RPMI7951 (cell line): ENCODE measurements at regions not wholly inside any gene's neighbourhood (a gene's known extent, or its start where the extent isn't known, plus 50 kb on each side); places are given as distances from the start of the nearest gene placed in this dataset.

Experiments used
- DNase-seq: peaks from one replicate; pipeline ENCODE4 v3.0.0-alpha.2; 2012; ENCODE audit warnings: low read depth

- DNase-seq: peak; percentile 50
These were observed 61.9 kb upstream of the ITGA1 start for GRCh38 chr5:52725808-52726207.

DNA sequence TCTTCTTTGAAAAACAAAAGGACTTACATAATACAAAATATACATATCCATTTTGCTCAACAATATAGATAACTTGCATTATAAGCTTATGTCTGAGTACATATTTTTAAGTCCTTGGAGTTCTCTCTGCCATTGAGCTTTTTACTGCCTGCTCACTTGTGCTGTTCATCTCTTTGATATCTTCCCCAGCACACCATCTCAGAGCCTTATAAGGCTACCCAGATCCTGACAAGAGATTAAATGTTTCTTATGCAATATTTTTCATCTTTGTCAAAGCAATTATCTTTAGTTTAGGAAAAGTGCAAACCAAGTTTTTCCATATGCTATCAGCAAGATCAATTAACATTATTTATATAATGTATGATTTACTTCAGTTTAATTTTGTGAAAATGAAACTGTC, 60.7 kb upstream of the ITGA1 start:
- peak; percentile 46 for DNase-seq

DNA sequence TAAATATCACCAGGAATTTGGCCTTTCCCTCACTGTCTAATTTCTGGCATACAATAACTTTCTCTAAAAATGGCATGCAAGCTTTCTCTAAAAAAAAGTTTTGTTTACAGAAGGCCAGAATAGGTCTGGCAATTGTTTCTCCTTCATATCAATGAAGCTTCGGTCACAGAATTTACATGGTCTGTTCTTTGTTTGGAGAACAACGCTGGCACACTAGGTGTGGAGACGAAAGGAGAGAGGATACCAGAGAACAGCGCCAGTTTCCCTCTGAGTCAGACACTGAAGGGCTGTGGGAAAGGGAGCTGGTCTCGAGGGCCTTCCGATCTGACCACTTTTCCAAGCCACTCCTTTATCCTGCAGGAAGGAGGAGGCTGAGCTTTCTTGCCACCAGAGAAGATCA, 60.1 kb upstream of the ITGA1 start:
- peak; percentile 96 for DNase-seq

- DNase-seq: peak; percentile 15
These were observed 59.5 kb upstream of the ITGA1 start for GRCh38 chr5:52728224-52728623.

DNA sequence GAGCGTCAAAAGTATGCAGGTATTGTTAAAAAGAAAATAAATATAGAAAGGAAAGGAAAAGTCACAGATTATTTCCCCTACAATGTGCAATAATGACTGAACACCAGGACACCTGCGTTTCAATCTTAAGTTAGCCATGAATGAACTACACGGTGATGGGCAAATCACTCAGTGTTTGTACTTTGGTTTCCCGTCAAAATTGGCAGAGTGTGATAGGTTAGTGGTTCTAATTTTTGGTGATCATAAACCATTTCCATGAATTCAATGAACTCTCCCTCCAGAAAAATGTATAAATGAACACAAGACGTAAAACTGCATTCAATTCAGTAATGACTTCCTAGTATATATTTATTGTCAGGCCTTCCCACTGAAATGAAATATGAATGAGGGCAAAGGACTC, 59.0 kb upstream of the ITGA1 start:
- DNase-seq: no peak

GRCh38 chr5:52731274-52732027, 56.3 kb upstream of the ITGA1 start:
- DNase-seq: no peak

DNA sequence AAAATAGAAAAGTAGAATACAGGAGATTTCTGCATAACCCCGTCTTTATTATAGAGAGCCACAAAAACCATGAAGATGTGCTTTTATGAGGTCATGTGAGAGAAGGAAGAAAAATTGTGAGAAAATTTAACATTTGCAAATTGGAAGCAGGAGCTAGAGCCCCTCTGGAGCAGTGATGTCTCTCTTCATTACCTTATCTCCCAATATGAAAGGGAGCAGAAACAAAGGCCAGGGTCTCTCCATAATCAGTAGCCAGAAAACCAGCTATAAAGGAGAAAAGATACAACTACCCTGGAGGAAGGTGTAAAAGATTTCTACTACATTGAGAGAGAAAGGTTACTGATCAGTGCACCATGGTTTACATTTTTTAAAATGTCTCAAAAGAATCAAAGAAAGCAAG, 53.2 kb upstream of the ITGA1 start:
- DNase-seq: no peak

GRCh38 chr5:52735139-52735538, 52.6 kb upstream of the ITGA1 start:
- peak; percentile 69 for DNase-seq
